Thyroid gland (tissue), 4 donors: ENCODE measurements at regions not wholly inside any gene's neighbourhood (a gene's known extent, or its start where the extent isn't known, plus 50 kb on each side); places are given as distances from the start of the nearest gene placed in this dataset.
"Not testable (repeated sequence)": the region's sequence is repeated elsewhere in the genome, so short reads cannot be mapped to it uniquely, and the experiment has no call there.

Experiments used
- POLR2A ChIP-seq, 2 donors: fragments of 450-650 bp; IDR thresholded peaks; one replicate each; pipeline ENCODE4 v1.6.1; 2017; ENCODE audit warnings: antibody characterized with exemption in 2 of 2, mild to moderate bottlenecking in 2 of 2, moderate library complexity in 1 of 2
- TF ChIP-seq, protein P1 (sequence below), 6 experiments: fragments of 200-600 bp in 3 of 6; fragments of 450-650 bp in 3 of 6; sonication (generic) in 3 of 6; IDR thresholded peaks; one replicate each; pipeline ENCODE4 v1.5.1; 2016 to 2019; ENCODE audit warnings: antibody characterized with exemption in 6 of 6, mild to moderate bottlenecking in 2 of 6, inconsistent platforms in 1 of 6, moderate library complexity in 1 of 6

- TF ChIP-seq, protein P1, sequence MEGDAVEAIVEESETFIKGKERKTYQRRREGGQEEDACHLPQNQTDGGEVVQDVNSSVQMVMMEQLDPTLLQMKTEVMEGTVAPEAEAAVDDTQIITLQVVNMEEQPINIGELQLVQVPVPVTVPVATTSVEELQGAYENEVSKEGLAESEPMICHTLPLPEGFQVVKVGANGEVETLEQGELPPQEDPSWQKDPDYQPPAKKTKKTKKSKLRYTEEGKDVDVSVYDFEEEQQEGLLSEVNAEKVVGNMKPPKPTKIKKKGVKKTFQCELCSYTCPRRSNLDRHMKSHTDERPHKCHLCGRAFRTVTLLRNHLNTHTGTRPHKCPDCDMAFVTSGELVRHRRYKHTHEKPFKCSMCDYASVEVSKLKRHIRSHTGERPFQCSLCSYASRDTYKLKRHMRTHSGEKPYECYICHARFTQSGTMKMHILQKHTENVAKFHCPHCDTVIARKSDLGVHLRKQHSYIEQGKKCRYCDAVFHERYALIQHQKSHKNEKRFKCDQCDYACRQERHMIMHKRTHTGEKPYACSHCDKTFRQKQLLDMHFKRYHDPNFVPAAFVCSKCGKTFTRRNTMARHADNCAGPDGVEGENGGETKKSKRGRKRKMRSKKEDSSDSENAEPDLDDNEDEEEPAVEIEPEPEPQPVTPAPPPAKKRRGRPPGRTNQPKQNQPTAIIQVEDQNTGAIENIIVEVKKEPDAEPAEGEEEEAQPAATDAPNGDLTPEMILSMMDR (IDR thresholded peaks at IDR 0.05): not testable (repeated sequence)
- not testable (repeated sequence) for TF ChIP-seq POLR2A (IDR thresholded peaks at IDR 0.05)
These were observed 421.7 kb upstream of the PODXL start for GRCh38 chr7:131978118-131978517.
